H1 (cell line): ENCODE measurements at regions not wholly inside any gene's neighbourhood (a gene's known extent, or its start where the extent isn't known, plus 50 kb on each side); places are given as distances from the start of the nearest gene placed in this dataset.

Experiments
- CTCF ChIA-PET: fragments of 300-600 bp; sonication (Branson Sonifier 250); formaldehyde crosslinking; loops from one replicate; lab custom pipeline; 2021; ENCODE audit not compliant: partially characterized antibody; lab: Charles Lee
- POLR2A ChIA-PET: fragments of 300-600 bp; sonication (Branson Sonifier 250); formaldehyde crosslinking; loops from one replicate; lab custom pipeline; 2021; ENCODE audit warnings: inconsistent platforms; ENCODE audit not compliant: partially characterized antibody; lab: Charles Lee
- DNase-seq, 2 experiments: peaks; one replicate each; pipeline versions ENCODE4 v3.0.0 to v3.0.0-alpha.2; 2010 to 2022; ENCODE audit warnings: low spot score in 2 of 2, low read depth in 1 of 2, mixed read lengths in 1 of 2
- FAIRE-seq: peaks from 2 replicates; lab custom pipeline; 2011; peaks lifted over from hg19 to GRCh38; lab: Jason Lieb, UNC
- H2AFZ ChIP-seq: 2 replicates; pipeline ENCODE4 v1.8.1; 2012; ENCODE audit warnings: low read length, inconsistent platforms
- H2AK5ac ChIP-seq: 2 replicates; pipeline ENCODE4 v1.6.1; 2013; ENCODE audit warnings: low read depth, low read length
- H2BK120ac ChIP-seq: replicated peaks from 2 replicates; pipeline ENCODE3; 2013; ENCODE audit warnings: low read depth, low read length, inconsistent platforms
- H2BK12ac ChIP-seq: 2 replicates; pipeline ENCODE4 v1.6.1; 2013; ENCODE audit warnings: low read depth, low read length
- H2BK15ac ChIP-seq: 2 replicates; pipeline ENCODE4 v1.6.1; 2013; ENCODE audit warnings: low read length
- H2BK20ac ChIP-seq: 2 replicates; pipeline ENCODE4 v1.6.1; 2013; ENCODE audit warnings: low read length
- H2BK5ac ChIP-seq: 2 replicates; pipeline ENCODE4 v1.6.1; 2013; ENCODE audit warnings: low read depth, low read length
- H3K14ac ChIP-seq: 2 replicates; pipeline ENCODE4 v1.6.1; 2013; ENCODE audit warnings: inconsistent platforms; ENCODE audit not compliant: insufficient read length
- H3K18ac ChIP-seq: 2 replicates; pipeline ENCODE4 v1.6.1; 2013; ENCODE audit warnings: low read length; ENCODE audit errors: extremely low read depth
- H3K23ac ChIP-seq: 2 replicates; pipeline ENCODE4 v1.6.1; 2013; ENCODE audit warnings: inconsistent platforms; ENCODE audit not compliant: insufficient read length
- H3K23me2 ChIP-seq: 2 replicates; pipeline ENCODE4 v1.6.1; 2013; ENCODE audit warnings: low read depth, low read length
- H3K27ac ChIP-seq: 2 replicates; pipeline ENCODE4 v1.6.1; 2011; ENCODE audit warnings: low read depth, low read length, inconsistent platforms
- H3K27me3 ChIP-seq, 4 experiments: replicated peaks in 1 of 4; 1 replicate in 1 of 4; 2 replicates in 3 of 4; pipeline versions ENCODE4 v1.6.1 to v1.8.1; 2011 to 2013; ENCODE audit warnings: low read length in 3 of 4, mild to moderate bottlenecking in 3 of 4, inconsistent platforms in 2 of 4, mixed read lengths in 2 of 4, moderate library complexity in 1 of 4; ENCODE audit not compliant: control insufficient read depth in 3 of 4, insufficient read depth in 3 of 4; ENCODE audit errors: extremely low read depth in 1 of 4
- H3K36me3 ChIP-seq, 4 experiments: 2 replicates each; pipeline versions ENCODE4 v1.6.1 to v1.8.1; 2011 to 2013; ENCODE audit warnings: mild to moderate bottlenecking in 4 of 4, low read length in 3 of 4, moderate library complexity in 2 of 4, control low read depth in 1 of 4, inconsistent platforms in 1 of 4; ENCODE audit not compliant: insufficient read depth in 4 of 4, control insufficient read depth in 2 of 4
- H3K4ac ChIP-seq: replicated peaks from 2 replicates; pipeline ENCODE3; 2013; ENCODE audit warnings: low read length, low read depth, mixed read lengths, inconsistent platforms; ENCODE audit not compliant: insufficient read length
- H3K4me1 ChIP-seq, 4 experiments: replicated peaks in 1 of 4; 1 replicate in 1 of 4; 2 replicates in 3 of 4; pipeline versions ENCODE4 v1.6.1 to v1.8.1; 2011 to 2013; ENCODE audit warnings: low read length in 3 of 4, inconsistent platforms in 2 of 4, mixed read lengths in 1 of 4; ENCODE audit not compliant: insufficient read depth in 4 of 4, control insufficient read depth in 3 of 4
- H3K4me2 ChIP-seq, 2 experiments: 2 replicates each; pipeline versions ENCODE4 v1.6.1 to v1.8.1; 2011 to 2013; ENCODE audit warnings: low read depth in 2 of 2, low read length in 2 of 2, control low read depth in 1 of 2, inconsistent platforms in 1 of 2, mild to moderate bottlenecking in 1 of 2; ENCODE audit not compliant: insufficient read depth in 1 of 2
- H3K4me3 ChIP-seq, 4 experiments: fragments of 200-600, 300-600 bp in 1 of 4; sonication (generic), shearing (Covaris generic), sonication (Bioruptor Twin) in 1 of 4; 2 replicates each; pipeline versions ENCODE4 v1.5.1 to v1.8.1; 2011 to 2016; ENCODE audit warnings: low read length in 4 of 4, low read depth in 3 of 4, control low read depth in 2 of 4, inconsistent platforms in 2 of 4, mild to moderate bottlenecking in 2 of 4, mixed read lengths in 1 of 4, moderate library complexity in 1 of 4; ENCODE audit not compliant: insufficient read depth in 2 of 4; ENCODE audit errors: extremely low read depth in 1 of 4
- H3K56ac ChIP-seq: replicated peaks from 2 replicates; pipeline ENCODE3; 2013; ENCODE audit warnings: low read depth, mild to moderate bottlenecking, mixed read lengths, low read length, inconsistent platforms; ENCODE audit not compliant: insufficient read length
- H3K79me1 ChIP-seq: 2 replicates; pipeline ENCODE4 v1.6.1; 2013; ENCODE audit warnings: low read depth, low read length, control low read depth
- H3K79me2 ChIP-seq, 2 experiments: 2 replicates each; pipeline versions ENCODE4 v1.6.1 to v1.8.1; 2012 to 2013; ENCODE audit warnings: low read length in 2 of 2, mild to moderate bottlenecking in 2 of 2, inconsistent platforms in 1 of 2; ENCODE audit not compliant: insufficient read depth in 2 of 2, control insufficient read depth in 1 of 2
- H3K9ac ChIP-seq, 4 experiments: replicated peaks in 1 of 4; 1 replicate in 1 of 4; 2 replicates in 3 of 4; pipeline versions ENCODE4 v1.6.1 to v1.8.1; 2011 to 2013; ENCODE audit warnings: low read depth in 3 of 4, low read length in 3 of 4, control low read depth in 2 of 4, mild to moderate bottlenecking in 2 of 4, moderate library complexity in 2 of 4, inconsistent platforms in 1 of 4; ENCODE audit errors: extremely low read depth in 1 of 4
- H3K9me3 ChIP-seq, 2 experiments: 2 replicates each; pipeline versions ENCODE4 v1.6.1 to v1.8.1; 2012 to 2013; ENCODE audit warnings: mild to moderate bottlenecking in 2 of 2, moderate library complexity in 2 of 2, control low read depth in 1 of 2, inconsistent platforms in 1 of 2, low read depth in 1 of 2, low read length in 1 of 2, mixed read lengths in 1 of 2; ENCODE audit not compliant: insufficient read depth in 2 of 2
- H4K20me1 ChIP-seq, 2 experiments: replicated peaks in 1 of 2; 2 replicates each; pipeline versions ENCODE3 to v1.8.1; 2011 to 2013; ENCODE audit warnings: inconsistent platforms in 2 of 2, low read length in 2 of 2, mild to moderate bottlenecking in 1 of 2; ENCODE audit not compliant: insufficient read depth in 2 of 2, control insufficient read depth in 1 of 2
- H4K5ac ChIP-seq: 2 replicates; pipeline ENCODE4 v1.6.1; 2013; ENCODE audit warnings: low read length, low read depth, mixed read lengths, inconsistent platforms; ENCODE audit not compliant: insufficient read length
- H4K8ac ChIP-seq: 2 replicates; pipeline ENCODE4 v1.8.0; 2013; ENCODE audit warnings: mild to moderate bottlenecking, moderate library complexity, low read length, inconsistent platforms; ENCODE audit not compliant: insufficient read depth; ENCODE audit errors: extremely low read depth
- H4K91ac ChIP-seq: replicated peaks from 2 replicates; pipeline ENCODE3; 2013; ENCODE audit warnings: low read length, mixed read lengths, inconsistent platforms; ENCODE audit not compliant: insufficient read length
- BACH1 ChIP-seq: IDR thresholded peaks from 2 replicates; pipeline ENCODE4 v1.6.1; 2012; ENCODE audit warnings: low read length, improper control_type of control experiment
- JUND ChIP-seq: IDR thresholded peaks from 2 replicates; pipeline ENCODE4 v1.6.1; 2011; ENCODE audit warnings: mild to moderate bottlenecking, improper control_type of control experiment, low read length
- NANOG ChIP-seq: IDR thresholded peaks from 2 replicates; pipeline ENCODE4 v1.6.1; 2011; ENCODE audit warnings: low read length, low read depth, mild to moderate bottlenecking, inconsistent platforms; ENCODE audit not compliant: insufficient read depth, poor library complexity, severe bottlenecking
- POLR2A ChIP-seq, 2 experiments: IDR thresholded peaks; 1 replicate in 1 of 2; 2 replicates in 1 of 2; pipeline ENCODE4 v1.6.1; 2011; ENCODE audit warnings: low read depth in 2 of 2, low read length in 2 of 2, mild to moderate bottlenecking in 2 of 2; ENCODE audit errors: control extremely low read depth in 1 of 2
- POU5F1 ChIP-seq: IDR thresholded peaks from 2 replicates; pipeline ENCODE4 v1.6.1; 2011; ENCODE audit warnings: low read depth, mild to moderate bottlenecking, low read length, moderate library complexity
- RFX5 ChIP-seq: IDR thresholded peaks from 2 replicates; pipeline ENCODE4 v1.6.1; 2011; ENCODE audit warnings: low read depth, low read length, improper control_type of control experiment, borderline replicate concordance
- TAF7 ChIP-seq: optimal IDR thresholded peaks from 2 replicates; pipeline ENCODE3; 2011; ENCODE audit warnings: low read depth, mild to moderate bottlenecking, inconsistent platforms, low read length, moderate library complexity, borderline replicate concordance
- YY1 ChIP-seq: IDR thresholded peaks from 2 replicates; pipeline ENCODE4 v1.6.1; 2011; ENCODE audit warnings: low read depth, mild to moderate bottlenecking, low read length
- WGBS, 2 experiments: shearing (Covaris generic) in 1 of 2; methylation state at CpG; one replicate each; pipeline versions ENCODE4 v1.1.6 to v1.1.7; 2013 to 2015; ENCODE audit warnings: low lambda C conversion rate in 2 of 2, mixed read lengths in 2 of 2, inconsistent platforms in 1 of 2, low coverage in 1 of 2, missing lambda C conversion rate in 1 of 2; ENCODE audit not compliant: insufficient replicate concordance in 2 of 2, insufficient coverage in 1 of 2, insufficient read length in 1 of 2; ENCODE audit errors: extremely low coverage in 1 of 2, missing lambda C conversion rate in 1 of 2; 5-methylcytosine and 5-hydroxymethylcytosine counted together

DNA sequence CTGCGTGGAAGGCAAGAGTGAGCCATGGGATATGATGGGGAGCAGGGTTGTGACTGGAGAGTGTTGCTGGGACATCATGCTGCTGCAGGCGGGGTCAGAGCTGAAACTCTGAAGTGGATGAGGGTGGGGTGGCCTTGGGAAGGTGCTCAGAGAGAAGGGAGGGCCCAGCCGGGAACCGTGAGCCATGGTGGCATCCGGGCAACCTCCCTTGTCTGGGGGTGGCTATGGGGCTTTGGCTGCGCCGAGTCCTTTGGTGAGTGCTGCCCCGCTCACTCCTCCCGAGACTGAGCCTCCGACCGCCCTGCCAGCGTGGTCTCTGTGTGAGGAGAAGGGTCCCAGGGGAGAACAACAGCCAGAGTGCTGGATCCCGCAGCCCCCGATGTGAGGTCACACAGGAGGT is 632.0 kb downstream of the BRD1 start:
- ChIA-PET CTCF (interaction anchor here (0.6 to 1.2 kb wide), 2 partner anchors 149 to 619 kb away, joined by 3 read pairs; no protein-coding TSS in a partner anchor), POLR2A (no interaction called here)
- Histone ChIP-seq H4K91ac (no peak overlapping the region), H3K4me1 (peaks cover 3 to 11% (median 5%) of the 10 kb centered on the region in 4 experiments; a peak in 6 of 7 replicates), H2BK5ac (no peak overlapping the region), H3K4me2 (no peak overlapping the region), H3K79me2 (no peaks in the 10 kb centered on the region), H3K27me3 (no peaks in the 10 kb centered on the region), H3K4ac (no peak overlapping the region), H3K56ac (no peak overlapping the region), H2AK5ac (no peak overlapping the region), H3K9me3 (no peaks in the 10 kb centered on the region), H3K18ac (no peak overlapping the region), H2BK20ac (no peak overlapping the region), H4K5ac (peak overlapping the region; percentile 12), H4K8ac (no peak overlapping the region; the same call in 1 of the 2 replicates), H3K36me3 (no peaks in the 10 kb centered on the region), H2BK15ac (no peak overlapping the region), H3K79me1 (no peaks in the 10 kb centered on the region), H3K23me2 (no peaks in the 10 kb centered on the region), H3K27ac (no peak overlapping the region), H3K4me3 (no peak overlapping the region), H3K9ac (no peak overlapping the region), H2BK120ac (no peak overlapping the region), H3K23ac (no peak overlapping the region), H2BK12ac (no peak overlapping the region), H2AFZ (no peak overlapping the region), H3K14ac (no peak overlapping the region), H4K20me1 (no peaks in the 10 kb centered on the region)
- 88% methylated on average over 10 of the region's 14 CpGs; no CpG with 5 or more reads in 1 of the 2 experiments for WGBS, 2 experiments
- no peak for DNase-seq
- TF ChIP-seq YY1, result no peak
- TF ChIP-seq BACH1, result no peak
- no peak for TF ChIP-seq POU5F1
- TF ChIP-seq TAF7, result no peak
- no peak for TF ChIP-seq JUND
- TF ChIP-seq RFX5, result no peak
- TF ChIP-seq NANOG, result no peak
- no peak for TF ChIP-seq POLR2A (IDR thresholded peaks at IDR 0.05; ENCODE audit: control extremely low read depth in 1 of 2, low read depth in 2 of 2, low read length in 2 of 2)
- FAIRE-seq, result no peak
